PC-3 (cell line): ENCODE measurements at regions not wholly inside any gene's neighbourhood (a gene's known extent, or its start where the extent isn't known, plus 50 kb on each side); places are given as distances from the start of the nearest gene placed in this dataset.

Source experiments
- ATAC-seq: fragments of 200-7000 bp; cut with Tn5 transposase; 2 replicates; pipeline ENCODE4 v1.9.1; 2020; ENCODE audit warnings: mild to moderate bottlenecking, moderate library complexity
- BruUV-seq: library from RNA; stranded (reverse); fragments of 400-500 nt; replicated peaks from 2 replicates; lab custom pipeline; 2021; lab: Mats Ljungman, UMichigan
- CTCF ChIA-PET: fragments of 300-600 bp; sonication (Branson Sonifier 250); formaldehyde crosslinking; loops from one replicate; lab custom pipeline; 2022; ENCODE audit warnings: antibody characterized with exemption; lab: Charles Lee
- POLR2A ChIA-PET: fragments of 300-600 bp; sonication (Branson Sonifier 250); formaldehyde crosslinking; loops from one replicate; lab custom pipeline; 2022; ENCODE audit warnings: antibody characterized with exemption; ENCODE audit not compliant: unreplicated experiment; lab: Charles Lee
- DNase-seq: peaks from one replicate; pipeline ENCODE4 v3.0.0-alpha.2; 2015
- H2AFZ ChIP-seq: fragments of 300-600 bp; sonication (generic); 2 replicates; pipeline ENCODE4 v1.6.0; 2016; ENCODE audit warnings: antibody characterized with exemption, low read length
- H3F3A ChIP-seq: fragments of 300-600 bp; sonication (generic); one replicate; pipeline ENCODE4 v1.6.0; 2017; ENCODE audit warnings: antibody characterized with exemption, low read length, control low read depth, mild to moderate bottlenecking; ENCODE audit not compliant: unreplicated experiment
- H3K27ac ChIP-seq: fragments of 300-600 bp; sonication (generic); 2 replicates; pipeline ENCODE4 v1.5.1; 2016; ENCODE audit warnings: mild to moderate bottlenecking, low read length
- H3K27me3 ChIP-seq: fragments of 300-600 bp; sonication (generic); 2 replicates; pipeline ENCODE4 v1.6.1; 2016; ENCODE audit warnings: low read length, mixed read lengths
- H3K36me3 ChIP-seq: fragments of 300-600 bp; sonication (generic); 2 replicates; pipeline ENCODE4 v1.6.1; 2016; ENCODE audit warnings: low read depth, mixed run types, low read length, mixed read lengths
- H3K4me1 ChIP-seq: fragments of 300-600 bp; sonication (generic); 2 replicates; pipeline ENCODE4 v1.5.1; 2016; ENCODE audit warnings: low read length; ENCODE audit not compliant: insufficient read depth
- H3K4me2 ChIP-seq: fragments of 300-600 bp; sonication (generic); 2 replicates; pipeline ENCODE4 v1.6.0; 2016; ENCODE audit warnings: low read length
- H3K4me3 ChIP-seq: fragments of 300-600 bp; sonication (generic); 2 replicates; pipeline ENCODE4 v1.5.1; 2016; ENCODE audit warnings: mild to moderate bottlenecking, low read length, mixed read lengths
- H3K79me2 ChIP-seq: fragments of 300-600 bp; sonication (generic); 2 replicates; pipeline ENCODE4 v1.6.1; 2017; ENCODE audit warnings: low read length, mixed read lengths
- H3K9ac ChIP-seq: fragments of 300-600 bp; sonication (generic); 2 replicates; pipeline ENCODE4 v1.6.0; 2016; ENCODE audit warnings: mild to moderate bottlenecking, low read length
- H3K9me2 ChIP-seq: fragments of 300-600 bp; sonication (generic); replicated peaks from 2 replicates; pipeline ENCODE4 v1.6.1; 2016; ENCODE audit warnings: mixed run types, low read length, mixed read lengths
- H3K9me3 ChIP-seq: fragments of 300-600 bp; sonication (generic); 2 replicates; pipeline ENCODE4 v1.6.1; 2016; ENCODE audit warnings: low read length, mixed read lengths
- H4K20me1 ChIP-seq: fragments of 300-600 bp; sonication (generic); 2 replicates; pipeline ENCODE4 v1.6.1; 2016; ENCODE audit warnings: low read length, mixed read lengths
- EZH2 ChIP-seq: fragments of 300-600 bp; sonication (generic); IDR thresholded peaks from one replicate; pipeline ENCODE4 v1.6.1; 2017; ENCODE audit warnings: antibody characterized with exemption, mild to moderate bottlenecking, low read length; ENCODE audit not compliant: unreplicated experiment
- EZH2phosphoT487 ChIP-seq: fragments of 300-600 bp; sonication (generic); IDR thresholded peaks from 2 replicates; pipeline ENCODE4 v1.6.1; 2018; ENCODE audit warnings: mild to moderate bottlenecking, antibody characterized with exemption, low read length, borderline replicate concordance
- intact Hi-C: fragments of 100-400 bp; cut with micrococcal nuclease; formaldehyde crosslinking; loops from 2 replicates; pipeline ENCODE4 v1.9.0; 2023
- TF ChIP-seq, protein P1 (sequence below): fragments of 300-600 bp; sonication (generic); conservative IDR thresholded peaks from 2 replicates; pipeline ENCODE4 v1.5.1; 2017; ENCODE audit warnings: antibody characterized with exemption, low read depth, mild to moderate bottlenecking, low read length

DNA sequence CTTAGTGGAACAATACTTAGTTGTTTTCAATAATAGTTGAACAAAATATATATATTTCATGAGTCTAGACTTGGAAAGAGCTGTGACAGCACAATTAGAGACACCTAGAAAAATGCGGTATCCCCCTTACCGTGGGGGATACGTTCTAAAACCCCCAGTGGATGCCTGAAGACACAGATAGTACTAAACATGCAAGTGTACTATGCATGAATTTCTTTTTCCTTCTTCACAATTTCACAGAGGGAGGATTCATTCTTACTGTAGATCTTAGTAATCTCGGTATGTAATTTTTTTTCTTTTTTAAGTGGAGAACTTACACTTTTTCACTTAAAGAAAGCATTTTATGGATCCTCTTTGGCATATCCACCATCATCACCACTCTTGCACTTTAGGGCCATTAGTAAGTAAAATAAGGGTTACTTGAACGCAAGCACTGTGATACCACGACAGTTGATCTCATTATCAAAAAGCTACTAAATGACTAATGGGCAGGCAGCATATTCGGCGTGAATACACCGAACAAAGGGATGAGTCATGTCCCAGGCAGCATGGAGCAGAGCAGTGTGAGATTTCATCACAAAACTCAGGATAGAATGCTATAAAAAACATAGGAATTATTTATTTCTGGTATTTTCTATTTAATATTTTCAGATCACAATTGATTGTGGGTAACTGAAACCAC is 72.3 kb upstream of the ZNF280D start:
- peak overlapping the region; percentile 77 for H2AFZ ChIP-seq
- peak overlapping the region; percentile 21 for H3K9ac ChIP-seq

DNA sequence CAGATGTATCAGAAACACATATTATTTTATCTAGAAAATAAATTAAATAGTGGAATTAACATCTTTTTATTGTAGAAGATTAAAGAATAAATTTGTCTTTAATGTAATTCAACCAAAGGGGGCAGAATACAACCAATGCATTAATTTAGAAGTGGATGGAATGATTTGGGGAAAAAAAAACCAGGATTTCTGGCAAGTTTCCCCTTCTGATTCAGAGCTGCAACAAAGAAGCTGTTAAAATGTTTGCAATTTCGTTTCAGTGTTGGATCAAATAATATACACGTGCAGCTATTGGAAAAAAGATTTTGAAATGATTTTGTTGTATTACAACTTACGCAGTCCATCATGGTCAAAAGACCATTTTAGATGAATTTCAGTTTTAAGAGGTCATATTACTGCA is 71.6 kb upstream of the ZNF280D start:
- ATAC-seq (no peak), DNase-seq (peak; percentile 10)
- ChIA-PET POLR2A (no interaction called here), CTCF (interaction anchor here (0.5 kb wide), 1 partner anchor 16 kb away, joined by 3 read pairs; no protein-coding TSS in a partner anchor)
- Histone ChIP-seq H4K20me1 (no peaks in the 10 kb centered on the region), H3K27me3 (no peaks in the 10 kb centered on the region), H3K9me3 (peaks cover 16% of the 10 kb centered on the region; the same call in 1 of the 2 replicates), H3K4me3 (no peak overlapping the region), H3K36me3 (no peaks in the 10 kb centered on the region), H3K4me1 (peaks cover 13% of the 10 kb centered on the region), H3K9me2 (no peaks in the 10 kb centered on the region), H3F3A (no peaks in the 10 kb centered on the region), H3K4me2 (peak overlapping the region; percentile 82; the same call in 1 of the 2 replicates), H3K79me2 (no peaks in the 10 kb centered on the region), H3K9ac (no peak overlapping the region), H2AFZ (no peak overlapping the region), H3K27ac (no peak overlapping the region)
- BruUV-seq, result no TSS peak
- intact Hi-C loops, result loop anchor here (5.0 kb wide), 1 partner anchor 73 kb away; the partner anchor contains the start of gene ZNF280D
- TF ChIP-seq EZH2phosphoT487 (no peak), EZH2 (no peak)
- TF ChIP-seq, protein P1, sequence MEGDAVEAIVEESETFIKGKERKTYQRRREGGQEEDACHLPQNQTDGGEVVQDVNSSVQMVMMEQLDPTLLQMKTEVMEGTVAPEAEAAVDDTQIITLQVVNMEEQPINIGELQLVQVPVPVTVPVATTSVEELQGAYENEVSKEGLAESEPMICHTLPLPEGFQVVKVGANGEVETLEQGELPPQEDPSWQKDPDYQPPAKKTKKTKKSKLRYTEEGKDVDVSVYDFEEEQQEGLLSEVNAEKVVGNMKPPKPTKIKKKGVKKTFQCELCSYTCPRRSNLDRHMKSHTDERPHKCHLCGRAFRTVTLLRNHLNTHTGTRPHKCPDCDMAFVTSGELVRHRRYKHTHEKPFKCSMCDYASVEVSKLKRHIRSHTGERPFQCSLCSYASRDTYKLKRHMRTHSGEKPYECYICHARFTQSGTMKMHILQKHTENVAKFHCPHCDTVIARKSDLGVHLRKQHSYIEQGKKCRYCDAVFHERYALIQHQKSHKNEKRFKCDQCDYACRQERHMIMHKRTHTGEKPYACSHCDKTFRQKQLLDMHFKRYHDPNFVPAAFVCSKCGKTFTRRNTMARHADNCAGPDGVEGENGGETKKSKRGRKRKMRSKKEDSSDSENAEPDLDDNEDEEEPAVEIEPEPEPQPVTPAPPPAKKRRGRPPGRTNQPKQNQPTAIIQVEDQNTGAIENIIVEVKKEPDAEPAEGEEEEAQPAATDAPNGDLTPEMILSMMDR, result no peak

More for the DNA sequence above, 72.3 kb upstream of the ZNF280D start:
- Histone ChIP-seq H3K27ac (peak overlapping the region; percentile 10), H3K27me3 (no peaks in the 10 kb centered on the region), H3K4me2 (peak overlapping the region; percentile 82), H3K79me2 (no peaks in the 10 kb centered on the region), H3K36me3 (no peaks in the 10 kb centered on the region), H3F3A (no peaks in the 10 kb centered on the region), H3K4me1 (peaks cover 13% of the 10 kb centered on the region), H3K4me3 (peak overlapping the region; percentile 58), H3K9me3 (peaks cover 16% of the 10 kb centered on the region; the same call in 1 of the 2 replicates), H3K9me2 (no peaks in the 10 kb centered on the region), H4K20me1 (no peaks in the 10 kb centered on the region)
- ChIA-PET POLR2A (no interaction called here), CTCF (no interaction called here)
- DNase-seq (peak; percentile 71), ATAC-seq (peak; percentile 96)
- no peak for TF ChIP-seq EZH2phosphoT487
- TF ChIP-seq, protein P1, result no peak
- TF ChIP-seq EZH2, result no peak
- no TSS peak for BruUV-seq
- intact Hi-C loops, result loop anchor here (5.0 kb wide), 1 partner anchor 73 kb away; the partner anchor contains the start of gene ZNF280D

DNA sequence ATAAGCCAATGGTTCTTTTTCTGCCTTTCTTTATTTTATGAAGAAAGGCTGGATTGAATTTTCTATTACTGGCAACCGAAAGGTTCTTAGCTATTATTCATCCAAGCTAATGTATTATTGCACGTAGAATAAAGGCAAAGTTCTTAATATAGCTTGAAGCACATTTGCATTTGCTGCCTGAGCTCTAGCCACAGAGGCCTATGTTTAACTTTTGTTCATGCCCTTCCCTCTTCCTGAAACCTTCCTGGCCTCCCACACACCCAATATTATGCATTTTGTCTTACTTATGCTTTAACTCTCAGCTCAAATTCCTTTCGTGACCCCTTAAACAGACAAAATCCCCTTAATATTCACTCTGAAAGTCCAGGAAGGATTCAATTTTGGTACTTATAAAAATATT is 71.0 kb upstream of the ZNF280D start:
- no peak for ATAC-seq
- Histone ChIP-seq H3K9me3 (peaks cover 16% of the 10 kb centered on the region; the same call in 1 of the 2 replicates), H4K20me1 (no peaks in the 10 kb centered on the region), H3K79me2 (no peaks in the 10 kb centered on the region), H3K27ac (no peak overlapping the region), H3K9ac (no peak overlapping the region), H3K9me2 (no peaks in the 10 kb centered on the region), H3K4me3 (no peak overlapping the region), H2AFZ (no peak overlapping the region), H3K27me3 (no peaks in the 10 kb centered on the region), H3K36me3 (no peaks in the 10 kb centered on the region), H3K4me1 (peaks cover 13% of the 10 kb centered on the region), H3F3A (no peaks in the 10 kb centered on the region), H3K4me2 (no peak overlapping the region)
- intact Hi-C loops, result no loop called here
- ChIA-PET CTCF (no interaction called here), POLR2A (no interaction called here)
- no peak for DNase-seq
- no TSS peak for BruUV-seq
- TF ChIP-seq EZH2 (no peak), EZH2phosphoT487 (no peak)
- TF ChIP-seq, protein P1, result no peak
